HG03575 (cell line): ENCODE measurements at regions not wholly inside any gene's neighbourhood (a gene's known extent, or its start where the extent isn't known, plus 50 kb on each side); places are given as distances from the start of the nearest gene placed in this dataset.

Experiments used
- ATAC-seq: cut with Tn5 transposase; IDR thresholded peaks from one replicate; pipeline ENCODE4 v1.9.1; 2021; ENCODE audit not compliant: unreplicated experiment, insufficient number of reproducible peaks, low FRiP score; ENCODE audit errors: extremely low read depth

DNA sequence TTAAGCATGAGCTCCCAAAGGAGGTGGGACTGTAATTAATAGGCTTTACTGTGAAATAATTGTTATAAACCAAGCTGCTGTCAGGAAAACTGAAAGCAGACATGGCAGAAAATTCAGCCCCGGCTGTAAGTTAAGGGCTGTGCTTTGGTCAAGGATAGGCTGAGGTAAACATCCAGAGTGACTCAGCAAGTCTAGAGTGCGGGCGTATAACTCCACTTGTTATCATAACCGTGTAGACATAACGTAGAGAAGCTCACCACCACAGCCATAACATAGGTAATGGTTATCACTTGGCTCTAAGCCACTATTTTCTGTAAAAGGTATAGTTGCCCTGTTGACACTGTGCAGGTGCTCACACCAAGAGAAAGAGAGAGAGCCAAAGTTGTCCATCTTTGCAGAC lies 316.8 kb downstream of the DCDC2C start:
- no peak for ATAC-seq

DNA sequence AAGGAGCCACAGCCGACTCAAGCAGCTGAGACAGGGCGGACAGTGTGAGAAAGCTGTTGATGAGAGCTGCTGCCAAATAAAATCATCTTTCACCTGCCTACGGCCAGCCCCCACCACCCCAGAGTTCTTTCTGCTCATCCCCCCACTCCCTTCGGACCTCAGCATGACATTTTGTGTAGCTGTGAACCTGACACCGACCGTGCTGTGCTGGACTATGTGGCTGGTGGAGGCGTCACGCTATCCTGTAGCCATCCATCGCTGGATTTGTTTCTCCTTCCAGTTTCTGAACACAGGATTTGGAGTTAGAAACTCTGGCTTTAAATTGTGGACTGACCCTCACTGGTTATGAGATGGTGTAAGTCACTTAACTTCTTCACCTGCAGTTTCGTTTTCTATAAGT lies 317.3 kb downstream of the DCDC2C start:
- no peak for ATAC-seq

DNA sequence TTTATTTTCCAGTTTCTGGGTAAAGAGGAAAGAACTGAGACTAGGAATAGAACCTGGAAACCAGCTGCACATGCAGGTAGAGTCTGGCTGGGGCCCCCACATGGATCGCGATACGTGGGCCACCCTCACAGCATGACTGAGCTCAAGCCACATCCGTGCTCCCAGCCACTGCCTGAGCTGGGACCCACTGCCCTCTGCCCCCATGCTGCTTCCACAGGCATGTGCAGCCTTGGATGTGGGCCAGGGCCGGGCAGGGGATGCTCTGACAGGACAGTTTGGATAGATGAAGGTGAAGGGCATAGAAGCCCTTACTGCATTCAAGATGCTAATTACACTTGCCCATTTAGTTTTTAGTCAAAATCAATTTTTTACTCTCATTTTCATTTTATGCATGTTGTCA lies 321.2 kb downstream of the DCDC2C start:
- ATAC-seq: no peak

DNA sequence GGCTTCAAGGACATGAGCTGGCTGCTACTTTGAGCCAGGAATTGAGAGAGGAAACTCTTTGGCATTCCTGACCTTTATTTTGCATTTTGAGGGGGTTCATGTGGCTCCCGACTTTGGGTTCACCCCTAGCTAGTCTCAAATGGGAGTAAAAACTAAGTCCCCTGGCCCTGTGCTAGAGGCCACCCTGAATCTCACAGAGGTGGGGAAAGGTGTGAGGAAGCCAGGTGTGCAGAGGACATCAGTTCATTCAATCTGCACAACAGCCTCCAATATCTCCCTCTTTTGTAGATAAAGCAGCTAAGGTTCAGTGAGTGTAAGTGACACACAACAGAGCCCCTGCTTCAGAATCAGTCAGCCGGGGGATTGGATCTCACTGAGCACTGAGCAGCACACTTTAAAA lies 325.7 kb downstream of the DCDC2C start:
- ATAC-seq: no peak

DNA sequence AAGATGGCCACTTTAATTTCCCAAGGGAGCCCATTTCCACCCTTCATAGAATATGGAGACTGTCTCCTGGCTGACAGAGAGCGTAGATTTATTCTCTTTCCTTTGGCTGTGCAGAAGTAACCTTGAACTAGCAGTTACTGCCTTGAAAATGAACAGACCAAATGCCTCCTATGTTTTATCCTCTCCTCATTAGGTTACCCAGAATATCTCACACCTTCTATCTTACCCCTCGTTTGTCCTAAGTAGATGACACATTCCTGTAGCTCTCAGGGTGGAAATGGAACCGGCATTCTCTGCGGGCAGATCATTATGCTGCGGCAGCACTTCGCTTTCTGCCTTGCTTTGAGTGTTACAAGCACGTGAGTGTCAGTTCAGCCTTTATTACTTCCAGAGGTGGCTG lies 336.5 kb downstream of the DCDC2C start:
- ATAC-seq: no peak

DNA sequence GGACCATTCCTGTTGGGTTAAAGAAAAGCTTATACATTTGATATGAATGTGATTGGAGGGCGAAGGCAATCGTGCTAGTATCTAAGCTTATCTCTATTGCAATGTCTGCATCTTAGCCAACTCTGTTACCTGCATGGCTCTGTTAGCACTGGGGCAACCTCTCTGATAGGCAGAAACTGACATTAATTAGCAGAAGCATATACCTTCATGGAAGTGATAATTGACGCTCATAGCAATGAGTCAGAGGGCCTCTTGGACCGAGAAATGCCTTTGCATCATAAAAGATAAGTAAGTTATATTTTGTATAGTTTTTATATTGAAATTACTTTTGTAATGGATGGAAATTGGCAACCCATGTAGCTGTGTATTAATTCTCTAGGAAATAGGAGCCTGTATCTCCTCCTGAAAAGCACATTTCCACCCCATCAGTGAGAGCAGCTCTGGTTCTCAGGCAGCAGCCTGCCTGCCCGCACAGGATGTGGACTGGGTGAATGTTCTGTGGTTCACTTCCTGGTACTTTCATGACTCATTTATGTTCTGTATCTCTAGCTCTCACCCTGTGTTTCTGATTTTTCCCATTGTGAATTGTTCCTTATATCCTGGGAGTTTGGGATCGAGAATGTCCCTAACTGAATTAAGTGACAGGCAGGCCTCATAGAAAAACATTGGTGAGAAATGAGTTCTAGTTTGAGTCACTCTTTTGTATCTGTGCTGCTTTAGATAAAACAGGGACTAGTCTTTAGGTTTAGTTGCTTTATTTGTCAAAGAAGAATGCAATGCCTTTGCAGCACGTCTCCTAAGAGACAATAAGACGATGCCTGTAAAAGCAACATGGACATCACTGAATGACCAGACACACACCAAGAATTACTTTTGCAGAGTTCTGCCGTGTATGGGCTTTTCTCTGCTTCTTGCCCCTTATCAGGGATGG lies 344.9 kb downstream of the DCDC2C start:
- ATAC-seq: no peak

DNA sequence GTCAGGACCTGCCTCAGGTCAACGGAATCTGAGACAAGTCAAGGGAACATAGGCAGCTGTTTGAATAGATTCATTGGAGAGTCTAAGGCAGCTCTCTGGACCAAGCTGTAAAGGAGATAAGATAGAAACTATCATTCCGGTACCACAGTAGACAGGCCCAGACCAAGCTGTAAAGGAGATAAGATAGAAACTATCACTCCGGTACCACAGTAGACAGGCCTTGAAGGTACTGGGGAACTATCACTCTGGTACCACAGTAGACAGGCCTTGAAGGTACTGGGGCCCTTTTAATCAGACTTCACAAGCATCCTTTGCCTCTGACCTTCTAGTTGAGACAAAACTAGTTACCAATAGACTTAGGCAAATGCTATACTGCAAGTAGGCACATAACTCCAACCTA lies 346.1 kb downstream of the DCDC2C start:
- no peak for ATAC-seq

DNA sequence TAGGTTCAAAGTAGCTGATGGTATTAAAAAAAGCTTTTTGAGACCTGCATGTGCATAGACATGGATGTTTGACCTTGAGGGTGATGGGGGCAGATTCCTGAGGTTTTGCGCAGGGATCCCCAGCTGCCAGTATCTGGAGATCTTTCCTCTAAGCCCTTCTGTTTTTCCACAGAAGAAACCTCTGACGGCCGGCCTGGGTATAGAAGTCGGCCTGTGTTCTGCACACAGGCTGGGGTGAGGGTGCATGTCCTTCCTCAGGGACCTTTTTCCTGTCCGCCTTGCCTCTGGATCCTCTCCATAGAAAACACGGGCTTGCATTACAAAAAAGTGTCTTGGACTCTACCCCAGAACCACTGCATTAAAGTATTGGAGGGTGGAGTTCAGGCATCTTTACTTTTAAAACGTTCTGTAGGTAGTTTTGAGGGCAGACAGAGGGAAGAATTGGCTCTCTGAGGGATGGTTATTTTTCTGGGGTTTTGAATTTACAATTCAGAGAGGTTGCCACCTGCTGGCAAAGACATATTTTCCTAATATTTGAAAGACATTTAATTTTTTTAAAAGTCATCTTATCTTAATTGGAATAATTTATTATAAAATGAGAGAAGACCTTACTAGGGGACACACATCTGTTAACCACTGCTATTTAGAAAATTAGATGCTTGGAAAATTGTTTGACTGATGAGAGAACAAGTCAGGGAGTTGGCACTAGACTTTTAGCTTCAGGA lies 350.6 kb downstream of the DCDC2C start:
- ATAC-seq: no peak

DNA sequence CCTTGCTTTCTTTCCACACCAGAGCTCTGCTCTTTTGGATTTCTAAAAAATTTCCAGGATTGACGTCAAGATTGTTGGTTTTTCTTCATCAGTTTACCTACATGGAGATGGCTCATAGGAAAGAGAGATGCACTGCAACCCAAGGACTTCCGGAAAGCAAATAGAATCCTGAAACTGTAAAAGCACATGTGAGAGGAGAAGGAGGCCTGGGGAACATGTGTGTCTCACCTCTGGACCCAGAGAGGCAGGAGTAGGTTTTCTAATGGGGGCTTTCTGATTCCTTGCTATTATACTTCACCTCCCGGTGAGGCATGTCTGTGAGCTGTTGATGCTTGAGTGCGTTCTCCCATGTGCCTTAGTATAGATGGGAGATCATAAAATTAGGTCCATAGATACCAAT lies 362.8 kb downstream of the DCDC2C start:
- no peak for ATAC-seq

DNA sequence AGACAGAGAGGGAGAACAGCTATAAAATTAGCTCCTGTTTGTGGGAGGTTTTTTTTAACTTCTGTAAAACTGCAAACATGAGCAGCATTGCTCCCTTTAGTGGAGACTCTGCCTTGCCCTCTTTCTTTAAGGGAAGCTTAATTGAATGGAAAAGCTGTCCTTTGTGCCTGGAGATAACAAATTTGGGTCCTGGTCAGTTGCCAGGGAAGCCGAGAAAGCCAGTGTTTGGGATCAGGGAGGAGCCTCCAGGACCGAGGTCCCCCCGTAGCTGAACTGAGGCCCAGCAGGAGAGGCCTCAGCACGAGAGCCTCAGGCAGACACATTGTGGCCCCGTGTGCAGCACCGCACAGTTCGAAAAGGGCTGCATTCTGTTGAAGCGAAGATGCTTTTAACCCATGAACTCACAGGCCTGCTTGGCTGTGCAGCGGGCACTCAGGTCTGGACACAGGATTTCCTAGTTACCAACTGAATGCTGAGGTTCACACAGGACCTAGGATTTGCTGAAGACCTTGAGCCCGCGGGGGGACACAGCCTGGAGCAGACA lies 369.7 kb downstream of the DCDC2C start:
- no peak for ATAC-seq

DNA sequence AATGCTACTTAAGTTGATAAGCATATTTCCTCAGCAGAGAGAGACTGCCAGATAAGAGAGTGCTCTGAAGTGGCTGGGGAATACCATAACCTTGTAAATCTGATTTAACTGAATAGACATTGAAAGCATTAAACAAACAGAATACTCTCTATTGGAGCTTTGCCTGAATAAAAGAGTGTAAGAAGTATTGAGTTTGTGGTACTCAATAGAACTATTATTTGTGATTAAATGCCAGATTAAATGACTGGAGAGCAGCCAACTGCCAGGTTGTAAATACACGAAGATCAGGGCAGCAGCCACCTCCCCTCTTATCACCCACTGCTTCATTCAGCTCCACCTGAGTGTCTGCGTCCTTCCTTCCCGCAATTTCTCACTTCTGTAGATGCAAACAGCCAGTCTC lies 373.6 kb downstream of the DCDC2C start:
- ATAC-seq: no peak

DNA sequence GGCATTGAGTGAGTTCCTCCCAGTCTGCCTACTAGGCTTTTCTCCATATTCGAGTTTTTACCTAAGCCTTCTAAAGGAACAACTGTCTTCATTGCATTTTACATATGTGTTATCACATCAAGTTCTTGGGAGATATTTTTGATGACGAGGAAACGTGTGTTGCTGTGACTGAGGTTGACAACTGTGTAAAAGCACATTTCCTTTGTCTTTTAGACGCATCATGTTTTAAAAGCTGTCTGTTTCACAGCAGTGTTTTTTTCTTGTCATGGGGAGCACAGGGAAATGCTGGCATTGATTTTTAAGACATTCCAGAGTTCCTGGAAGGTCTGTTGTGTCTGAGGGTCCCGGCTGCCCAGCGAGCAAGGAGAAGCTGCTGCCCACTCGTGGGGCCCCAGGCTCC lies 381.8 kb downstream of the DCDC2C start:
- ATAC-seq: no peak

DNA sequence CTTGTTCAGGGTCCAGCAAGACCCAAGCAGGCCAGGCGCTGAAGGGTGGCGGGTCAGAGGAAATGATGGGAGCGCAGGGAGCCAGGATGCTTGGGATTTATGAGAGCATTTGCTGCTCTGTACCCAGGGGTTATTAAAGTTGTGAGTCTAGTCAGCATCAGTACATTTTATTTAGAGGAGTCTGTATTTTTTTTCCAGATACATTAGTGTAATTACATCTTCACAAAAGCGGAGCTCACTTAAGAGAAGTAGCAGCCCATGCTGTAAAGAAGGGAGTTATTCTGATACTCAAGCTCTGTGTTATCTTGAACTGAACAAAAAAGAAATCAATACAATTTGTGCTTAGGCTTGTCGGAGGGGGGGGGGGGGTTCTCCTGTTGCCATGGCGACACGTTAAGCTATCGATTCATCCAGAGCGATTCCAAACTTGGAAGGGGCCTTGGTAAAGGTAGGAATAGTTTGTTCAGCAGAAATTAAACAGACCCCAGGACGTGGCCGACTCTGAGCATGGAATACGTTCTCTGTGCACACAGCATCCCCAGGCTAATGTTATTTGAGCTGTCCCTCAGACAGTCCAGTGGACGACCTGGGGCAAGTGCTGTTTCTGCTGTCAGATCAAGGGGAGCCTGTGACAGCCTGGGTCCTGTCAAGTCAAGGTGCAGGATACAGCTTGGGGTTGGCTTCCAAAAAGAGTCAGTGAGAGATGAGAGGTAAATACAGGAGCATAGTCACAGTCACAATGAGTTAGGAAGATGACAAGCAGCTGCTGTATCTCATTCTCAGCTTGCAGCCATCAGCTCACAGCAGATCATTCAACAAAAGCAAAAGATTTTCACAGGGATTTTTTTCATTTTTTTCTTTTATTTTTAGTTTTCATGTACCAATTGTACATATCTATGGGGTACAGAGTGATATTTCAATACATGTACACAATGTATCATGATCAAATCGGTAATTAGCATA lies 387.6 kb downstream of the DCDC2C start:
- no peak for ATAC-seq

DNA sequence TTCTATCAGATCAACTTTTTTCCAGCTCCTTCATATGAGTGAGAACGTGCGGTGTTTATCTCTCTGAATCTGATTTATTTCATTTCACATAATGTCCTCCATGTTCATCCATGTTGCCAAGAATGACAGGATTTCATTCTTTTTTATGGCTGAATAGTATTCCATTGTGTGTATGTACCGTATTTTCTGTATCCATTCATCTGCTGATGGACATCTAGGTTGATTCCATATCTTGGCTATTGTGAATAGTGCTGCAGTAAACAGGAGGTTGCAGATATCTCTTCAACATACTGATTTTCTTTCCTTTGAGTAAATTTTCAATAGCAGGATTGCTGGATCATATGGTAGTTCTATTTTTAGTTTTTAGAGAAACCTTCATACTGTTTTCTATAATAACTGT lies 388.5 kb downstream of the DCDC2C start:
- no peak for ATAC-seq

DNA sequence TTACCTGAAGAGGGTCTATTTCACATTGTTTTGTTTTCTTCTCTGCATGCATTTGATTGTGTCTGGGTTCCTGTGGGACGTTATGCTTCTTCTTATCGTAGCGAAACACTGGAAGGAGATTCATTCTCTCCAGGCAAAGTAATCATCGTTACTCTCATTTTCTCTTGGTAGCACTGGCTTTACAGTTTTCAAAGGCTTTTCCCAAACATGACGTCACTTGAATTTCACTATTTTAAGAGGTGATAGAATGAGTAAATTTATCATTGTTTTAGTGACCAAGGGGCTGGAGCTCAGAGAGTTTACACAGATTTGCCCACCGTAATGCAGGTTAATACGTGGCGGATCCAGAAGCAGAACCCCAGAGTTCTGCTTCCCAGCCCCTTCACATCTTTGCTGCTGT lies 391.4 kb downstream of the DCDC2C start:
- ATAC-seq: no peak

DNA sequence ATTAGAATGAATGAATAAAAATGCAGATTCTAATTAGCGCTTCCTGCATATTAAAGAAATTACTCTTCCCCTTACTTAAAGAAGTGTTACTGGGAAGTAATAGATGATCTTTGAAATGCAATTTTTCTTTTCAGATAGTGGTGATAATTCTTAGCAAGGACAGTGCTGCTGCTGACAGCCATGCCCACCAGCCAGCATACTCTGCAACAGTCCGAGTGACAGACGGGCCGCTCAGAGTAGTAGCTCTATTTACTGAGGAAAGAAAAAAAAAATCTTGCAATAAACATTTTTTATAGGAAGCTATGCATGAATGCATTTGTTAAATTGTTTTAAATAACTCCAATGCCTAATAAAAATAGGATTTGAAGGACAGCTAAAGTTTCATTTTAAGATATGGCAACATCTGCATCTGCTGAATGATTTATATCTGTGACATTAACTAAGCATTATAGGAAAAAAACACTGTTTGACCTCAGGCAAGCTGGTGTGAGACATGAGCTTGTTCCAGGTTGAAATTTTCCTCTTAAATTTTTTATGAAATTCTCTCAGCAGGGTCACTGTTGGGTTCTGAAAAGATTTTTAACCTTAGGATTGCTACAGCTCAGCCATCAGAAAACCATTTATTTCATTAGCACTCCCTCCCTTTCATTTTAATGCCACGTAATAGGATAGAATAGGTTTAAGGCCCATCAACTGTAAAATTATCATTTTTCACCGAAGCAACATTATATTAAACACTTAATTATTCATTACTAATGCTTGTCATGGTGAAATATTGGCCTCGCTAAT lies 393.8 kb downstream of the DCDC2C start:
- no peak for ATAC-seq

DNA sequence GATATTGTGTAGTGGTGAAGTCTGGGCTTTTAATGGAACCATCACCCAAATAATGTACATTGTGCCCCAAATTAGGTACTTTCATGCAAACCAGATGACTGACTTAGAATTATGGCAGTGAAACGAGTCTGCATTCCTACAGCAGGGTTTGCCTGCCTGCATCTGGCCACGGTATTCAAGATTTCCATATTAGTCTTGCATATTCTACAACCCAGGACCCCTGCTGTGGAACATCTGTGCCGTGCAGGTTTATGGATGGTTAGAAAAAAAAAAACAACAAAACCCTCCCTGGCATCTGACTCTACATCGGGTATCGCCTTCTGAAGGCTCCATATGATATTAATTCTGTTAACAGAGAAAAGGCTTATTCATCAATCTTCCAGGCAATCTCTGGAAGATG lies 394.8 kb downstream of the DCDC2C start:
- no peak for ATAC-seq

DNA sequence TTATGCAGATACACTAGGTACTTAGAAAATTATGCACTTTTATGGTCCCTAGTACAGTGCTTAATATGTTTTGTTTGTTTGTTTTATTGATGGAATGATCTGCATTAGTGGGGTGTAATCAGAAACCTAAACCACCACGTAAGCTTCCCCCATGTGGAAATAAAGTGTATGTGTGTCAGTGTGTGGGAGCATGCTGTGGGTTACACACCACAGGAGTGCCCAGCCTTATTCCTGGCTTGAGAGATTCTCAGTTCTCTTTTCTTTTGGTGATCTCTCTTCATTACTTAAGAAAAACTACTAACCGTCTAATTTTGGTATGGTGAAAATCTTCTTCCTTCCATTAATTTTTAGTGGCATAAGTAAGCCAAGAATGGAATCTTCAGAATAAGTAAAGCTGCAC lies 398.6 kb downstream of the DCDC2C start:
- ATAC-seq: no peak
